IgD-negative memory B cell (primary cell): ENCODE measurements at regions not wholly inside any gene's neighbourhood (a gene's known extent, or its start where the extent isn't known, plus 50 kb on each side); places are given as distances from the start of the nearest gene placed in this dataset.

ENCODE experiments used
- H3K27ac Mint-ChIP-seq, 3 donors: one replicate each; pipeline ENCODE4 v1.8.0; 2020 to 2022; ENCODE audit warnings: mild to moderate bottlenecking in 3 of 3, mixed read lengths in 3 of 3, moderate library complexity in 1 of 3
- H3K27me3 Mint-ChIP-seq: one replicate; pipeline ENCODE4 v1.8.0; 2021; ENCODE audit warnings: mixed read lengths
- H3K36me3 Mint-ChIP-seq: one replicate; pipeline ENCODE4 v1.8.0; 2020; ENCODE audit warnings: mild to moderate bottlenecking, mixed read lengths
- H3K4me1 Mint-ChIP-seq, 3 donors: one replicate each; pipeline ENCODE4 v1.8.0; 2020 to 2022; ENCODE audit warnings: mixed read lengths in 3 of 3, mild to moderate bottlenecking in 1 of 3
- H3K4me3 Mint-ChIP-seq, 4 donors: one replicate each; pipeline ENCODE4 v1.8.0; 2020 to 2022; ENCODE audit warnings: mild to moderate bottlenecking in 4 of 4, mixed read lengths in 4 of 4, moderate library complexity in 3 of 4
- H3K9me3 Mint-ChIP-seq, 3 donors: one replicate each; pipeline ENCODE4 v1.8.0; 2020 to 2021; ENCODE audit warnings: mixed read lengths in 3 of 3, mild to moderate bottlenecking in 1 of 3

DNA sequence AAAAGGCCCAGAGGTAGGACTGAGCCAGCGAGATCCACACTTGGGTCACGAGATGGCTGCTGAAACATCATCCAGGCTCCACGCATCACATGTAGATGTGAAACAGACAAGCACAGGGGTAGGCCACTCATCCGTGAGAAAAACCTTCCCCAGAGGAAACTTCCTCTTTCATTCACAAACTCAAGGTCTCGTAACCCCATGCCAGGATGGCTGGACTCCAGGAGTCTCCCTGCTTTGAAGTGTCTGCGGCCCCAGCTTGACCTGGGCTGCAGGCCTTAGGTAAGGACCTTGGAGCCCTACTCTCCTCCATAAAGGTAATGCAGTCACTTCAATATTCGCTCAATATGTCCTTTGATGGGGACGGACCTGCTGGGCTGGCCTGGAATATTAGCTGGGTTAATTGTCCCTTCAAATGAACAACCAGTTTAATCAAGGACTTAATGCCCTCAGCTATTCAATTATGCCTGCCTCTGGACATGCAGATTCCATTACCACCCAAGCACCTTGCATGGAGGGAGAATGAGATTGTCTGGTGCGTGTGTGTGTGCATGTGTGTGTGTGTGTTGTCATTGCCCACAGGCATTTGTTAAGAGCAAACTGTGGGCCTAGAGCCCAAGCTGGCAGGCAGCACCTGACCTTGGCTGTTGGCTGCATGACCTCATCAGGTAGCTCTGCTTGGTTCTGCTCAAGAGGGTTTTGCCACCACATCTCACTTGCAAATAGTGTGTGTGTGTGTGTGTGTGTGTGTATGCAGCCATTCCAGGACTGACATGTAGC is 186.9 kb upstream of the TLE3 start:
- peak overlapping the region in 2 of 3 donors; percentile 28 to 54 for H3K27ac Mint-ChIP-seq
- H3K27me3 Mint-ChIP-seq: no peaks in the 10 kb centered on the region
- peaks cover 16 to 21% (median 18%) of the 10 kb centered on the region in 3 donors for H3K4me1 Mint-ChIP-seq
- H3K9me3 Mint-ChIP-seq: no peaks in the 10 kb centered on the region
- peak overlapping the region in 3 of 4 donors; percentile 16 to 30 (median 21) for H3K4me3 Mint-ChIP-seq
- H3K36me3 Mint-ChIP-seq: peaks cover 1% of the 10 kb centered on the region

DNA sequence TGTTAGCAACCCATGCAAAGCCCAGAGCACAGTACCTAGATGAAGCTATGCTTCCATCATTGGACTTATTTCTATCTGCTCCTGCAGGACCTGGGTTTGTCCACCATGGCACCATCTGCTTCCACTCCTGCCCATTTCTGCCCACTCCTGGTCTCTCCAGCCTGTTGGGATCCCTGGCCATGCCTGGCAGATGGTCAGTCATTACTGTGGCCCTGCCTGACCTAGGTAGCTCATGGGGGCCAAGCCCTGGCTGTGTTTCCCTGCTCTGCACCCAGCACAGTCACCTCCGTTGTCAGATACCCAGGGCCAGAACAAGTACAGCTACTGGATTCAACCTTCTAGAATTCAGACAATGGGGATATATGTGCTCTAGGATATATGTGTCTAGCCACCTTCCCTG is 185.8 kb upstream of the TLE3 start:
- H3K4me3 Mint-ChIP-seq: no peak overlapping the region
- no peaks in the 10 kb centered on the region for H3K27me3 Mint-ChIP-seq
- no peaks in the 10 kb centered on the region for H3K9me3 Mint-ChIP-seq
- peaks cover 16 to 21% (median 18%) of the 10 kb centered on the region in 3 donors for H3K4me1 Mint-ChIP-seq
- no peak overlapping the region for H3K27ac Mint-ChIP-seq
- peaks cover 1% of the 10 kb centered on the region for H3K36me3 Mint-ChIP-seq

DNA sequence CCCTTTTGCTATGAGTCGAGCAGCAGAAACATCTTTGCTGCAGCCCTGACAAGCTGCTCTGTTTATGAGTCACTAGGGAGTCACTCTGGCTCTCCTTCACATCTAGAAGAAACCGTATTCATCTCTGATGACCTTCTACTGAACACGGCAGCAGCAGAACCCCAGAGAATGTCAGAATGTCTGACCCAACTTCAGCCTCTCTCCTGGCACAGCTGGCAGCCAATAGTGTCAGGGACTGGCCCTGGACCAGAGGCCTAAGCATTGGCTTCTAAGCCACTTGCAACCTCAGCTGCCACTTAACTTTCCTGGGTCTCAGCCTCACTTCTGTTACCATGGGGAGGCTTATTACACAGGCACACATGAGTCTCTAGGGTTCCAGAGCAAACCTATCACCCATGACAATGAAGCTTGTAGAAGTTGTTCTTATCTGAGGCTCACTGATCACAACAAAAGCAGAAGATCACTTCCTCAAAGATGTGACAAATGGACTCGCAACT is 184.1 kb upstream of the TLE3 start:
- Mint-ChIP-seq H3K4me3 (peak overlapping the region in 2 of 4 donors; percentile 51), H3K36me3 (peaks cover 1% of the 10 kb centered on the region), H3K4me1 (peaks cover 7 to 19% (median 16%) of the 10 kb centered on the region in 3 donors), H3K27me3 (no peaks in the 10 kb centered on the region), H3K27ac (peak overlapping the region; percentile 14 to 65 (median 46)), H3K9me3 (no peaks in the 10 kb centered on the region)

DNA sequence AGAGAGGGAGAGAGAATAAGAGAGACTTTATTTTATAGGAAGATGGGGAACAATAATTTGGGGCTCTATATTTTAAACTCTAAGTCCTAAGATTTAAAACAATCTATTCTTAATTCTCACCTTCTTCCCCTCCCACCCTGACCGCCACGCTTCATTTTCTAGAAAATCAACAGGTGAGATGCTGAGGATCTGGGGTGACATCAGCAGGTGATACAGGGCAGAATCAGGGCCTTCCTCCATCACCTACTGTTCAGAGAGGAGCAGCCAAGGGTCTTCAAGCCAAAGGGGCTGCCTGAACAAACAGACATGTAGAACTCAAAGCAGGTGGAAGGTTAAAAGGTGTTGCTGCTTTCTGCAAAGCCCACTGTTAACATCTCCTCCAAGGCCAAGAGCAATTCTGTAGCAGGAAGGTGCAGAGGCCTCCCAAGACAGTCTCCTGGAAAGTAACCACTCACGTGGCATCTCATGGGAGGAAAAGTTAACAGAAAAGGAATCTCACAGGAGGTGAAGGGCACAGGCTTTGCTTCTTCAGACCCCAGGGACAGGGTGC is 183.6 kb upstream of the TLE3 start:
- Mint-ChIP-seq H3K9me3 (no peaks in the 10 kb centered on the region), H3K36me3 (peaks cover 1% of the 10 kb centered on the region), H3K4me1 (peaks cover 7 to 19% (median 16%) of the 10 kb centered on the region in 3 donors), H3K27me3 (no peaks in the 10 kb centered on the region), H3K27ac (peak overlapping the region in 1 of 3 donors; percentile 65), H3K4me3 (no peak overlapping the region)

DNA sequence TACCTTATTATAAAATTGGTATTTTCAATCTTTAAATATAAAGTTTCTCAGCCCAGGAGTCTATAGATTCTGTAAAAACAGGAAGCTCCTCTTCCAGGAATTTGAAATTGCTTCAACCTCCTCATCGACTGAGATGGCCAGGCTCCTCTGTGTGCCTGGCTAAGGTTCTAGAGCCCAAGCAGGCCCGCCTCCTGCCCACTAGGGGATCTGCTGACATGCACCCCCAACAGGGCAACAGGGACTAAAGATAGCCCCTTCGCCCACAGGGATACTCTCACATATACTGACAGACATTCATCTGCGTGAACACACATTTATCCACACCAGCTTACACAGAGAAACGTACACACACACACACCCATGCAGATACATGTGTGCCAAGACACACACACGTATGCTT is 183.1 kb upstream of the TLE3 start:
- no peak overlapping the region for H3K4me3 Mint-ChIP-seq
- peaks cover 7 to 19% (median 16%) of the 10 kb centered on the region in 3 donors for H3K4me1 Mint-ChIP-seq
- H3K9me3 Mint-ChIP-seq: no peaks in the 10 kb centered on the region
- H3K27ac Mint-ChIP-seq: peak overlapping the region in 1 of 3 donors; percentile 65
- no peaks in the 10 kb centered on the region for H3K27me3 Mint-ChIP-seq
- peaks cover 1% of the 10 kb centered on the region for H3K36me3 Mint-ChIP-seq

DNA sequence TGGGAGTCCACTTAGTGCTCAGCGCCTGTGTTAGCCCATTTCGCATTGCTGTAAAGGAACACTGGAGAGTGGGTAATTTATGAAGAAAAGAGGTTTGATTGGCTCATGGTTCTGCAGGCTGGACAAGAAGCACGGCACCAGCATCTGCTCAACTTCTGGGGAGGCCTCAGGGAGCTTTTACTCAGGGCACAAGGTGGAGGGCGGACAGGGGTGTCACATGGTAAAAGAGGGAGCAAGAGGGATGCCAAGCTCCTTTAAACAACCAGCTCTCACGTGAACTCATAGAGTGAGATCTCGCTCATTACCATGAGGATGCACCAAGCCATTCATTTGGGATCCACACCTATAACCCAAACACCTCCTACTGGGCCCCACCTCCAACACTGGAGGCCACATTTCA is 181.4 kb upstream of the TLE3 start:
- Mint-ChIP-seq H3K27ac (no peak overlapping the region), H3K36me3 (peaks cover 1% of the 10 kb centered on the region), H3K9me3 (no peaks in the 10 kb centered on the region), H3K4me3 (no peak overlapping the region), H3K27me3 (no peaks in the 10 kb centered on the region), H3K4me1 (peaks cover 8 to 13% (median 12%) of the 10 kb centered on the region in 3 donors)

DNA sequence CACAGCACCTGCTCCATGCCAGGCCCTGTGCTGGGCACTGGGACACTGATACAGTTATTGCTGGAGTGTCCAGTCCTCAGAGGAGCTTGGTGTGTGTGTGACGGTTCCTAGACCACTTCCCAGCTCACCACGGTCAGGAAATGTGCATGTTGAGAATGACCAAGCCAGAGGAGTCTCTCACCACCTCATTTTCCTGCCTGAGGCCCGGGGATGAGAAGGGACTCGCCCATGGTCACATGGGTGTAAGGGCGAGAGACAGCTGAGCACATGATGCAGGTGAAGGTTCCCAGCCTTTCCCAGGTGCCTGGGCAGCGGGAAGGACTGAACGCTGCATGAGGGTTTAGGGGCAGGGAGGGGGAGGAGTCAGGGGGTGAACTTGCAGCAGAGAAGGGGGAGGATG is 180.9 kb upstream of the TLE3 start:
- Mint-ChIP-seq H3K4me1 (peaks cover 12 to 17% (median 12%) of the 10 kb centered on the region in 3 donors), H3K36me3 (peaks cover 1% of the 10 kb centered on the region), H3K9me3 (no peaks in the 10 kb centered on the region), H3K27me3 (no peaks in the 10 kb centered on the region), H3K4me3 (no peak overlapping the region), H3K27ac (no peak overlapping the region)

DNA sequence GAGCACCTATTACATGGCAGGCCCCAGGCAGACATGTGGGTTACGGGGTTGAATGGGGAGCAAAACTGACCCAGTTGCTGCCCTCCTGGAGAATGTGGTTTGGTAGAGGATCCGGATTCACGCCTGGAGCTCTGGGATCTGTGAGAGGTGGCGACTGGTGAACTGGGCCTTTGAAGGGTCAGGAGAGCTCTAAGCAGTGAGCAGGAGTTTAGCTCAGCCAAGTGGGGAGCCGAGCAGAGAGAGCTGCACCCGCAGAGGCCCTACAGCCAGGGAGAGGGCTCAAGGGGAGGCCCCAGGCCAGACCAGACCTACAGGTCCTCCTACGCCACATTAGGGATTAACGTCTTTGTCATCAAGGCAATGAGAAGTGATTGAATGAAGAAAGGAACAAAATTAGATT is 179.8 kb upstream of the TLE3 start:
- peaks cover 12 to 15% (median 13%) of the 10 kb centered on the region in 3 donors for H3K4me1 Mint-ChIP-seq
- H3K36me3 Mint-ChIP-seq: peaks cover under 1% of the 10 kb centered on the region
- no peak overlapping the region for H3K4me3 Mint-ChIP-seq
- no peaks in the 10 kb centered on the region for H3K27me3 Mint-ChIP-seq
- H3K9me3 Mint-ChIP-seq: no peaks in the 10 kb centered on the region
- no peak overlapping the region for H3K27ac Mint-ChIP-seq

DNA sequence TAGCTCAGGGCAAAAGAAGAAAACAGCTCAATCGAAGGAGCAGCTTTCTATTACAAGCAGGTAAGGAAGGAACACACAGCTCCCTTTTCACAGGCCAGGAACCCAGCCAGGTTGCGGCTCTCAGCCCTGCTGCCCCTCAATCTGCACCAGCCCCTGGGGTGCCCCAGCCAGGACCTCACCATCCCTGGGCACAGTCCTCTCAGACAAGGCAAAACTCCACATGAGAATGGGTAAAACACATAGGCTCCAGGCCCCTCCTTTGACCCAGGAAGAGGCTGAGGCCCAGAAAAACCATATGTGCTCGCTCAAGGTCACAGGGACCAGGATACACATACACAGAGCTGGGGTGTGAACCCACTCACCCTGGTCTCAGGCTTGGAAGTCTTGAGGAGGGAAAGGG is 178.7 kb upstream of the TLE3 start:
- H3K4me1 Mint-ChIP-seq: peaks cover 5 to 7% (median 6%) of the 10 kb centered on the region in 3 donors
- peak overlapping the region in 1 of 4 donors; percentile 62 for H3K4me3 Mint-ChIP-seq
- no peak overlapping the region for H3K27ac Mint-ChIP-seq
- no peaks in the 10 kb centered on the region for H3K36me3 Mint-ChIP-seq
- H3K27me3 Mint-ChIP-seq: no peaks in the 10 kb centered on the region
- H3K9me3 Mint-ChIP-seq: no peaks in the 10 kb centered on the region

DNA sequence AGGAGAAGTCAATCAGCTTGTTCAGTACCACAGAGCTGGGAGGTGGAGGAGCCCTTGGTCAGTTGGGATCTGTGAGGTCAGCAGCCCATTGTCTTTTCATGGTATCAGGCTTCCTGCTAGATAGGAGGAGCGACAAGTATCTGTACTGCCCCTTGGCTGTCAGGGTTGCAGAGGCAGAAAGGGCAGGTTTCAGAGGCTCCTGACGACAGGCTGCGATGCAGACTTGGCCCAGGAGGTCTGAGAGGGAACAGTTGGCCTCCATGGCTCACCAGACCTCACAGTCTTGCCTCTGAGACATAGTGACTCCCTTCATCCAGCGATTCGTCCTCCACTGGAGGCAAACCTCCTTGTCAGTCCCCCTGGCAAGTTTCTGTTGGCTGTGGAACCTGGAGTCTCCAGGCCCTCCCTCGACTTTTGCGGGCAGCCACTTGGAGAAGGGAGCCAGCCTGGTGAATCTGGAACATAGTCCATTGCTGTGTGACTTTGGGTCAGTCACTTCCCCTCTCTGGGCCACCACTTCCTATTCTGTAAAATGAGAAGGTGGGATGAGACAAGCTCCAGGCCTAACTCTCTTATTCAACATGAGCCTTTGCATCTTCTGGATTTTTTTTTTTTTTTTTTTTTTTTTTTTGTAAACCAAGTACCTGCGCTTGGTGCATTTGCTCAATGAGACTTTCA is 177.9 kb upstream of the TLE3 start:
- Mint-ChIP-seq H3K27me3 (peaks cover under 1% of the 10 kb centered on the region), H3K4me3 (no peak overlapping the region), H3K4me1 (peaks cover 5 to 10% (median 6%) of the 10 kb centered on the region in 3 donors), H3K27ac (no peak overlapping the region), H3K9me3 (no peaks in the 10 kb centered on the region), H3K36me3 (no peaks in the 10 kb centered on the region)

DNA sequence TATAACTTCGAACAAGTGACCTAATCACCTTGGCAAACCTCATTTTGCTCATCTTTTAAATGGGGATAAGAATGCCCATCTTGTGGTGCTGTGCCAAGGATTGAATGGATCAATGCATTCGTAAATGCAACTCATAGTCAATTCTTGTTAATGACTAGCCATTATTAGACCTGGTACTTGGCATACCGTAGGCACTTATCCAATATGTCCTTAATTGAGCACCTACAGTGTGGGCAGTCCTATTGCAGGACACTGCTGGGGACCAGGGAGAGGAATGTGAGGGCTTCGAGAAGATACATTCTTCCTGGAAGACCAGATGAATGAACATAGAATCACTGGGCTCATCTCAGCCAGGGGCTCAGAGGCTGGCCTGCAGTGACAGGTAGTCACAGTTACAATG is 177.2 kb upstream of the TLE3 start:
- Mint-ChIP-seq H3K27me3 (peaks cover 2% of the 10 kb centered on the region), H3K9me3 (no peaks in the 10 kb centered on the region), H3K4me3 (no peak overlapping the region), H3K27ac (no peak overlapping the region), H3K36me3 (no peaks in the 10 kb centered on the region), H3K4me1 (peaks cover 6 to 14% (median 6%) of the 10 kb centered on the region in 3 donors)

DNA sequence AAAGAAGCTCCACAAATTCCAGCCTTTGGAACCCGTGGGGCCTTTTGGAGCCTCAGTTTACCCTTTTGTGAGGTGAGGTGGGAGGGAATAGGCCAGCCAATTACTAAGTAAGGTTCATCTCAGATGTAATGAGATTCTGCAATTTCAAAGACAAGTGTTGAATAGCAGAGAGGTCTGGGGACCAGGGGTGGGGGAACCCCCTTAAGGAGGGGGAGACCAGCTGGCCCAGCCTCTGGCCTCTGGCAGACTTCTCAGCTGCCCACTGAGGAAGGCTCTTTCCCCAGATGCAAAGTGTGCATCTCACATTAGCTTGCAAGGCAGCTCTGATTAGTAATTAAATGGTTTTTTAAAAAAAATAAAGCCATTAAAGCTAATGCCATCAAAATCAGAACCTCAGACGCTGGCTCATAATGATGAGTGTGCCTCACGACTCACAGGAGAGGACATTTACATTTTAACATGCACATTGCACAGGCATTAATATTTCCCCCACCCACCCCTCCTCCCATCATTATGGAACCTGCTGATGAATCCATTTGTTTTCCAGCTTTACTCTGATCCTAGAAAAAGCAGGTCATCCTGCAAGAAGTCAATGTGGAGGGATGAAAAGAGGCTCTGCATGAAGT is 176.7 kb upstream of the TLE3 start:
- peaks cover 6 to 14% (median 9%) of the 10 kb centered on the region in 3 donors for H3K4me1 Mint-ChIP-seq
- no peaks in the 10 kb centered on the region for H3K9me3 Mint-ChIP-seq
- peaks cover 7% of the 10 kb centered on the region for H3K27me3 Mint-ChIP-seq
- no peak overlapping the region for H3K27ac Mint-ChIP-seq
- H3K36me3 Mint-ChIP-seq: no peaks in the 10 kb centered on the region
- H3K4me3 Mint-ChIP-seq: no peak overlapping the region

DNA sequence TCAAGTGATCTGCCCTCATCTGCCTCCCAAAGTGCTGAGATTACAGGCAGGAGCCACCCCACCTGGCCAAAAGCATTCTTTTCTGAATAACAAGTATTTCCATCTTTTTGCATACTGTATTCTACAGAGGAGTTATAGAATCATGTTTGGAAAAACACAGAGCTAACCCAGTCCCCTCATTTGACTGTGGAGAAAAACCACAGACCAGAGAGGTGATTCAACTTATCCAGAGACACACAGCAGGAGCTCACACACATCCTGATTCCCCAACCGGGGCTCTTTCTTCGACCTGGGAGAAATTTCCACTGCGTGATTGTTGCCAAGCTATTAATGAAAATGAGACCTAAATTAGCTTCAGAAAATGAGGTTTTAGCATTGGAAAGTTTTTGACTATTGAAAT is 176.1 kb upstream of the TLE3 start:
- peaks cover 11% of the 10 kb centered on the region for H3K27me3 Mint-ChIP-seq
- H3K4me3 Mint-ChIP-seq: peak overlapping the region in 1 of 4 donors; percentile 17
- H3K36me3 Mint-ChIP-seq: no peaks in the 10 kb centered on the region
- H3K4me1 Mint-ChIP-seq: peaks cover 6 to 16% (median 12%) of the 10 kb centered on the region in 3 donors
- H3K9me3 Mint-ChIP-seq: no peaks in the 10 kb centered on the region
- H3K27ac Mint-ChIP-seq: no peak overlapping the region

DNA sequence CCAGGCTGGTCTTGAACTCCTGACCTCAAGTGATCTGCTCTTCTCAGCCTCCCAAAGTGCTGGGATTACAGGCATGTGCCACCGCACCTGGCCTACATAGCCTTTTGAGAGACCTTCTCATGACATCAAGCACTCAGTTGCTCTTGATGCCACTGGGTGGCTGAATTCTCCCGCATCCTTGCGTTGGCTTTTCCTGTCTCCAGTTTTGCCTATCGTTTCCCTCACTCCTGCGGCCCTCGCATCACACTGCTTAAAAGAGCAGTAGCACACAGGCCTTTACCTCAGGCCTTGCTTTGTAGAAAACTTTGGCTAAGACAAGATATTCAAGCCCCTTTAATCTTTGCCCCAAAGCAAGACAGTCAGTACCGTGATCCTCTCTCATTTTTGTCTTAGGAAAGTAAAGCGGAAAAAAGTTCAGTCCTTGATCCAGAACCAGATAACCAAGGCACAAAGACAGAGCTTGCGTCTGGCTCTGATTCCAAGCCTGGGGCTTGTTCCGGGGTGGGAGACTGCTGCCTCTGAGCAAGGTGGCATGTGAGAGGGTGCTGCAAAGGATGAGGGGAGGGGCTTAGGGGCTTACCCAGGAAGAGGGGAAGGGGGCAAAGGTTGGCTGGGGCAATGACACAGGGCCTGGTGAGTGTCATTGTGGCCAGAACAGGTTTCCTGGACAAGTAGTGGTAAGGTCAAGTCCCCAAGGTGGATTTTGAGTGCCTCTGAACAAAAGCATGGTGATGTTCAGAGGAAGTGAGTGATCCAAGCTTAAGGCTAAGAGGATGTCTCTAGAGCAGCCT is 175.0 kb upstream of the TLE3 start:
- Mint-ChIP-seq H3K36me3 (no peaks in the 10 kb centered on the region), H3K9me3 (no peaks in the 10 kb centered on the region), H3K4me3 (no peak overlapping the region), H3K4me1 (peaks cover 17 to 24% (median 22%) of the 10 kb centered on the region in 3 donors), H3K27ac (no peak overlapping the region), H3K27me3 (peaks cover 21% of the 10 kb centered on the region)
